GM18870 (cell line): ENCODE measurements at regions not wholly inside any gene's neighbourhood (a gene's known extent, or its start where the extent isn't known, plus 50 kb on each side); places are given as distances from the start of the nearest gene placed in this dataset.

Experiments
- ATAC-seq: cut with Tn5 transposase; IDR thresholded peaks from one replicate; pipeline ENCODE4 v1.9.1; 2021; ENCODE audit warnings: moderate library complexity; ENCODE audit not compliant: unreplicated experiment

DNA sequence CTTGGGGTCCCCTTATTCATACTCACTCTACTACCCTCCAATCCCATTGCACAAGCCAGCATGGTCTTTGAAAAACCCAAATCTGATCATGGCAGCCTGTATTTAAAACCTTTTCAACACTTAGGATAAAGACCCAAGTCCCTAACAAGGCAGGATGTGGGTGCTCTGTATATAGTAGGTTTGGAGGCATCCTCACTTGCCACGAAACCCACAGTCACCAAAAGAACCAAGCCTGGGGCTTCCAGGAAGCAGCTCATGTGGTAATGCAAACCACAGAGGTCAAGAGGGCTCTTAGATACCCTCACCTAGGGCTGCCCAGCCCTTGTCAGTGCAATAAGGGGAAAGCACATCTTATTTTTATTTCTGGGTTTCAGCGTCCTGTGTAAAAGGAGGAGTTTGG lies 218.6 kb upstream of the ASIC2 start:
- ATAC-seq, result no peak

DNA sequence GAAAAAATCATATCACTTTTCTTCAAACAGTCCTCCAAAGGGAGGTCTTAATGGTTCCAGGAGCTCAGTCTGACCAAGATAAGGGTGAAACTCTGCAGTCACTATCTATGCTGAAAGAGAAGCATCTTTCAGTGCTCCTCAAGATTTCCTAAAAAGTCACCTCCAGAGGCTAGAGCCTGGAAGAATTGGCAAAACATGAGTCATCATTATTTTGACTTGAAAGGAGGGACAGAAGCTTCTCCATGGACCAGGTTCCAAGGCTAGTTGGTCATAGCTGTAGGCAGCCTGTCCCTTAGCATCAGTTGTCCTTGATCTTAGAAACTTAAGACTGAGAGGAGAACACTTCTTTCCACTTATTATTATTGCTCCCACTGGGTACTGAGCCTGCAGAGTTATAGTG lies 219.0 kb upstream of the ASIC2 start:
- no peak for ATAC-seq

DNA sequence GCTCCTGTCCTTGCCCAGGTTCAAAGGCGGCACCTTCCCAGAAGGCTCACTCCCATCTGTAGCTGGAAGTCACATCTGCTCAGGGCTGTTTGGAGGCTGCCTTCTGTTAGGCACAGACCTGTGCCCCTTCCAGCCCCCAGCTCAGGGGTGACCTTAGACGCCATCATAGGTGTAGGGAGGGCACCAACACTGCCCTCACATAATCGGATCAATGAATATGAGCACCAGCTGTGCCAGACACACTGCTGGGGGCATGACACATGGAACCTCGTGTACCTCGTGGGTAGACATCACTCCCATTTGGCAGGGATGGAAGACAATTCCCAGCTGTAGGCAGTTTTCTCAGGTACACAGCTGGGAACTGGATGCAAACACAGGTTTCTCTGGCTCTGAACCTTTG lies 220.7 kb upstream of the ASIC2 start:
- ATAC-seq, result no peak

DNA sequence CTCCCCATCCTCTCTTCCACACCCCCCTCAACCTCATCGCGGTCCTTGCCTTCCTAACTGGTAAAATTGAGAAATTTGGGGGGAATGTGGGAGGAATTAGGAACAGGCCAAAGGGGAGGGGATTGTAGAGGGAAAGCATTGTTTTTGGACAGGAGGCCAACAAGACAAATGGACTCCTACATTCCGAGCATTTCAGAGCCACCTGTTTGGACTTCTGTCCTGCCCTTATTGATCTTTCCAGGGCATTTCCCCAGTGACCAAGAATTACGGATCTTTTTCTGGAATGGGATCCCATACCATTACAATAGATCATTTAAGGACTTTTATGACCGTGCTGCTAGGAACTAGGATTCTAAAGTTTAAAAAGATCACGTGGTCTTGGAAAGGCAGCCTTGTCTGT lies 221.3 kb upstream of the ASIC2 start:
- no peak for ATAC-seq

DNA sequence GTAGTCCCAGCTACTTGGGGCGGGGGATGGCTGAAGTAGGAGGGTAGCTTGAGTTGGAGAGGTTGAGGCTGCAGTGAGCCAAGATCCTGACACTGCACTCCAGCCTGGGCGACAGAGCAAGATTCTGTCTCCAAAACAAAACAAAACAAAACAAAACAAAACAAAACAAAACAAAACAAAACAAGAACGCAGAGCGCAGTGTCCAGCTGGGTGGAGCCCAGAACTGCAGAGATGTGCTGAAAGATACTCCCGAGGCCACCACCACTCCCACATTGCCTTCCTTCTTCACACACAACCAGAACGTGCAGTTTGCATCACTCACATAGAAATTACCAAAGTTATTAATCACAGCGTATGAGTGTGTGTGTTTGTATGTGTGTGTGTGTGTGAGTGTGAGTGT lies 222.9 kb upstream of the ASIC2 start:
- ATAC-seq, result no peak

DNA sequence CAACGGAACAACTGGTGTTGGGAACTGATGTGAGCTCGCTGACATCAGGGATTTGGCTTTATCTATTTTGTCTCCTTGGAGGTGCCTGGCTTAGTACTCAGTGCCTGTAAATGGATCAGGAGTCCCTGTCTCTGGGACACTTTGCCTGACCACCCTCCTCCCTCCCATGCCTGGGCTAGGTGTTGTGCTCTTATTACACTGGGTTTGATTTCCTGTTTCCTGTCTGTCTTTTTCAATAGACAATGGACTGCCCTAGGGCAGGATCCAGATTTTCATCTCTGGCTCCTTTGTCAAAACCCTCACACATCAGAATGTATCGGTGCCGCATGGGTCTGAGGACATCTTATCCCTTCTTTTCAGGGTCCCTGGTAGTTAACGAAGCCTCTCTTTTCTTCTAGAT lies 223.6 kb upstream of the ASIC2 start:
- ATAC-seq, result no peak

DNA sequence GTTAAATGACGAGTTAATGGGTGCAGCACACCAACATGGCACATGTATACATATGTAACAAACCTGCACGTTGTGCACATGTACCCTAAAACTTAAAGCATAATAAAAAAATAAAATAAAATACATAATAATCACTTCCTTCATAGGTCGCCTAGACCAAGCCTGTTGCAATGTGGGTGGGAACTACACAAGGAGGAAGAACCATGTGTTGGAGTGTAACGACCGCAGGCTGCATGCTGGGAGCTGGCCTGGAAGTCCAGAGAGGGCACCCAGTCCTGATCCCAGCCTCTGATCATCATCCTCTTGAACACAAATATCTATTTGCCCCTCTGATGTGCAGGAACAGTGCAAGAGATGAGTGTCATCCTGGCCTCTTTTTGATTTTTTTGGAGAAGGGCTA lies 224.7 kb upstream of the ASIC2 start:
- no peak for ATAC-seq

DNA sequence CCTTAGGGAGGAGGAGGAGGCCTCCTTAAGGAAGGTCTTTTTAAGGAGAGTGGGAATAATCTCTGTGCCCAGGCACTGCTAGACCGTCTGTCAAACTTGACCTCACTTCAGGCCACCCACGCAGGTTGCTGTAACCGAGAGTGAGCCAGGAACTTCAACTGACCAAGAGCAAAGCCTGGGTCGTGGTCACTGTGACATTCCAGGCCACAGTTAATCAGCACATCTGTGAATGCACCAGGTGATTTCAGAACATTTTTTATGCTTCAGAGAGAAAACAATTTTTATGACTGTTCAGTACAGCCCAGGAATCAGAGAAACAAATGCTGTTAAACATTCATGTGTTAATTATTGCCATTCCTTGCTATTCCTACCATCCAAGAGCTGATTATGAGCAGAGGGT lies 226.6 kb upstream of the ASIC2 start:
- no peak for ATAC-seq

DNA sequence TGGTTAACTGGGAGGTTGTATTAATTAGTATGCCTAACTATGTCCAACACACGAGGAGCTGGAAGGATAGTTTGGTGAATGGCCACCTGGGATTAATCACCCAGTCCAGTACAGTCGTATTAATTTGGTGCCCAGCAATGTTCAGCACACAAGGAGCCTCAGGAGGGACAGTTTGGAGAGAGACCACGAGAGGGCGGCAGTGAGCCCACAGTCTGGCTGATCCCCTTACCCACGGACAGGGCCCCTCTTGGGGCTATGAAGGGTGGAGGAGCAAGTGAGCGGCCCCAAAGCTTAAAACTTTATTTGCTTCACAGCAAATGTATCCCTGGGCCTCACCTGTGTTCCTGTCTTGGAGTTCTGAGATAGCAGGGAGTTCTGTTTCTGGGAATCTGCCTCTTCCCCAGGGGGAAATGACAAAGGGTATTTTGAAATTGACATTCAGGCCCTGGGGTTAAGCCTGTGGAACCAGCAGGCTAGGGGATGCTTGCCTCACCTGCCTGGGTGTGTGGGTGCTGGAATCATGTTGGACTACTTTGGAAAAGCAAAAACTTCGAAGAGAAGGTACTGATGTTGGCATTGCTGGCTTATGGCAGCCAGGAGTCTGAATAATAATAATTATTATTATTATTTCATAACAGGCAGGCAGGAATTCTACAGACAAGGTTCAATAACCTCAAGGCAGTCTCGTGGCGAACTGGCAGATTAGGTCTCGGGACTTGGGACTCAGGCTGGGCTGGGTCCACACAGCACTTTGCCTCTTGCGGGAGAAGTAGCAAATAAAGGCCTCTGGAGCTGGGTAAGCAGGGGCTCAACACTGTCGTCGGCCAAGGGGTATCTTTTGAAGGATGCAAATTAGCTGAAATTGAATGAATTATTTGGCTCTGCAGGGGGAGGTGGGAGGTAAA lies 227.6 kb upstream of the ASIC2 start:
- no peak for ATAC-seq

DNA sequence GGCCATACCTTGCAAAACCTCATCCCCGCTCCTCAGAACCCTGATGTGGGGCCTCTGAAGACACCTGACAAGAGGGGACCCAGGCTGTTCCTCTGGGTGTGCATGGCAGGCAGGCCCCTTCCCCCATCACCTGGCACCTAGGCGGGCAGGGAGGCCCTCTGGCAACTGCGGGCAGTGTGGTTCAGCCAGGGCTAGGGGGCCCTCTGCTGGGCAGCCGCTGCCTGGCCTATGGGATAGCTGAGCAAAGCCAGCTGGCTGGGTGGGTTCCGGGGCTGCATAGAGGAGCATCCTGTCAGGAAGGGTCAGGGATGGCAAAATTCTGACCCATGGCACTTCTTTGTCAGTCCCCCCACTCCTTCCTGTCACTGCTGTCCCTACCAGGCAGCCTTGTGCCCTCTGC lies 228.7 kb upstream of the ASIC2 start:
- ATAC-seq, result no peak

DNA sequence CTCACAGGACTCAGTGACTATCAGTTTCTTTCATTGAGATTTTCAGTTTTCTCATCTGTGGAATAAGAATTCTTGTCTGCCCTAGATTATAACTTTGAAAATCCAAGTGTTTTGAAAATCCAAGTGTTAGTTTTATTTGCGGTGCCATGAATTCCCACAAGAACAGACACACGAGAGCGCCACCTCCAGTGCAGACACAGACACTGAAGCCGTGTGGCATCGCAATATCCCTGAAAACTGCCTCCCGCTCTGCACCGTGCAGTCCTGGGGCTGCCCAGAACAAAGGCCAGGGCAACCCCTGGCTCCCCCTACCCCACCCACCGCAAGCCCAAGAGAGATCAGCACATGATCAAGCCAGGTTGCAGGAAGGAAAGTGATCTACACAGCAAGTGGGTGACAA lies 229.5 kb upstream of the ASIC2 start:
- no peak for ATAC-seq

DNA sequence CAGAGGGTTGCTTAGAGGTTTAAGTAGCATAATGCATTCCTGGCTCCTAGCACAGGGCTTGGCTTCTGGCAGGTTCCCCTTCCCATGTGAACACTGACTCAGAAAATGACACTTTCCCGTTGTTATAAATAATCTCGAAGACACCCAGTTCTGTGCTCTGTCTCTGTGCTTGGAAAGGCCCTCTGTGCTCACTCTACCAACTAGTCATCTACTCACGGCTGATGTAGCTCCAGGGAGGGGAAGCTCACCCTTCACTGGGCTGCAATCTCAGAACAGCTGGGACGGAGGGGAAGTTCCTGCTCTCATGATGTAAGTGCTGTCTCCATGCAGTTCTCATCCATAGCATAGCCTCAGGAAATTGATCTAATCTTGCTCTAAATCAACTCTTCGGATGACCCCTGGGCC lies 230.5 kb upstream of the ASIC2 start:
- ATAC-seq, result no peak

DNA sequence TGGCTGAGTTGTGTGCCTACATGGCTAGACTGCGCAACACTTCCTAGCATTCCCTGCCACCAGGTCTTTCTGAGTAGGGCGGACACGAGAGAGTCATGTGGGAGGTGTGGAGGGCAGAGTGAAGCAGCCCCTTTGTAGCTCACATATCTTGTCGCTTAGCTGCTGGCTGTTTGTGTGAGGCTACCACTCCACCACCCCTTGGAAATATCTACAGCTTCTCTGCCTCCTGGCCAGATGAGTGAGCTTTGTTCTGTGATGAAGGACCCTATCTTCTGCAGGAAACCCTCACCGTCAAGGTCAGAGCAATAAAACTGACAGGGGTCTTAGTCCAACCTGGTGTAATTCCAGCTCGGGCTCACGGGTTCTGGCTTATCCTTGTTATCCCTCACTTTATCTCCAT lies 232.1 kb upstream of the ASIC2 start:
- no peak for ATAC-seq

DNA sequence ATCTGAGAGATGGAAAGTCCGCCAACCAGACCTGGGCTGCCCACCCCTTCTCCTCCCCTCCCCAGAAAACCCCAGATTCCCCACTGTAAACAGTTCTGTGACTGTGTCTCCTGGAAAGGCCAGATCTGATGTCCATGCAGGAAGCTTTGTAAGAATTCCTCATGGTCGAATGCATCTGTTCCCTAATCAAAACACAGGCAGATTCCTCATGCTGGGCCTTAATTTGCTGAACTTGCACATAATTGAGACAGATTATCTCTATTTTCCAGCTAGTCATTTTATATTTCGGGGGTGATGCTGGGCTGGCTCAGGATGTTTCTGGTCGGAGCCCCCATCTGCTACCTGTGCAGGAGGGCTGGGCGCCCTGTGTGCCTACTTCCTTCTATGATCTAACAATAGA lies 233.6 kb upstream of the ASIC2 start:
- ATAC-seq, result no peak

DNA sequence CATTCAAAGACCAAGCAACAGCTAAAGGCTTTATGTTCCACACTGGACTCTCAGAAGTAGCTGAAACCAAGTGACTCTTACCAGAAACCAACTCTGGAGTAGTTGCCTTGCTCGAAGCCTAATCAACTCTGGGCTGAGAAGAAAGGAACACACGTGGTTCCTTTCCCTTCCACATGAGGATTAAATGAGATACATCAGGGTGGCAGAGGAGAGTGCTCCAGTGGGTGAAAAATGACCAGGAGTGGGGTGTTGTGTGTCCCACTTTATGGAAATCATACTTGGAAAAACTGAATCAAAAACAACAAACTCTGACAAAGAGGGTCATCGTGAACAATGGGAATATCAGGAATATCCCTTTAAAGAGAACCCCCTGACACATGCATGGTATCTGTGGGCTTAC lies 234.2 kb upstream of the ASIC2 start:
- no peak for ATAC-seq

DNA sequence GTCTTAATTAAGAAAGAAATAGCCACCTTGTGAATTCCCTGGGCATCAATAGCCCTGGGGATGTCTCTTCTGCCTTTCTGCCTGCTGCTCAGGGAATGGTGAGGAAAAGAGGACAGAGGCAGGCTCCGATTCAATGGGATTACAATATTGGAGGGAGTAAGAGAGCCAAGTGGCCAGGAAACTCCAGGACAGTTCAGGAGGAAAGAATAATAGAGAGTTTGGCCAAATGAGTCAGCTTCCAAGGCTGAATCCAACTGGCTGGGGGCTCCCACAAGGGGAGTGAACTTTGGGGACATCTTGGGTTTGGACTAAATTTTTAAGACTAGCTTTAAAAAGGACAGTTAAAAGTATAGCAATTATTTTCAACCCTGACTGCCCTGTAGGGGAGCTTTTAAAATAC lies 235.8 kb upstream of the ASIC2 start:
- ATAC-seq, result no peak

DNA sequence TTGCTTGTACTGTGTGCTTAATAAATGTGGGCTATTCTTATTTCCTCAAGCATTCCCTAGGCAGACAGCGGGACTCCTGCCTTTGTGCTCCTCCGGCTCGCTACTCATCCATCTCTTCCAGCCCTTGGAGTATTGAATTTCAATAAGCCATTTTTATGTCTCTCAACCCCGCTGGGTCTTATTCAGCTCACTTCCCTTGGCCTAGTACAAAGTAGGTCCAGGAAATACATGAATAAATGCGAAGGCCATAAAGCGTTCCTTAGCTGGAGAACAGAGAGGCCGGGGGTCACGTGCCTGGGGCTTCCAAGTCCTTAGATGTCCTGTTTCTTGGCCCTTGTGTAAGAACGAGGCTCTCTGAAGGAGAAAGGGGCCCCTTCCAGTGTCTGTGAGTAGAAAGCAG lies 236.7 kb upstream of the ASIC2 start:
- ATAC-seq, result no peak

DNA sequence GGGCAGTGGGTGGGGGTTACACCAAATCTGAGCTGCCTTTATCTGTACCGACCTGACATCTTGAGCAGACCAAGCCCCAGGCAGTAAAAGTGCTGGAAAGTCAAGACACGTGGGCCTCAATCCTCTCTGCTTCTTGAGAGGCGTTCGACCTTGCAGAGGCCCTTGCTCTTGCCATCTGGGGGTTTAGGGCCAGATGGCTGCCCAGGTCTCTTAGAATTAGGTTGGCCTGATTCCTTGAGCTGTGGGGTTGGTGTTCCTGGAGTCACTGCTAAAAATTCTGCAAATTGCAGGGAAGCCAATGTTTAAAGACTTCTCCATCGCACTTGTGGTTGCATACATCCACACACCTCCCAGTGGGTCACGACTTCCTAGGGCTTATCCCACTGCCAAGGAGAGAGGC lies 238.2 kb upstream of the ASIC2 start:
- ATAC-seq, result no peak

DNA sequence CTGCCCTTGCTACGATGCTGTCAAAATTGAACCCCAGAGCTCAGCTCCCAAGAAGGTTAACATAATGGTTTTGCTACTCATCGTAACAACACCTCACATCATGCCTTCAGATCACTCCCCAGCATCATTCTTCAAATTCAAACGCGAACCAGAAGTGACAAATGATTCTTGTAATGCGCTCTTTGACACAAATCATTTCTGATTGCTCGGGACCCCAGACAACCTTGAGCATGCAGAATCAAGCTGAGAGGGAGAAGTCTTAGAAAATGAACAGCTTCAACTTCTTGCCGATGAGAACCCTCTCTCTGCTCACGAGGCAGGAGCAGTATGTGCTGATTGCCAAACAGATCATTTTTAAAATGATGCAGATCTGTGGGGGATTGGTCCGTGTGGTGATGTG lies 241.0 kb upstream of the ASIC2 start:
- no peak for ATAC-seq

DNA sequence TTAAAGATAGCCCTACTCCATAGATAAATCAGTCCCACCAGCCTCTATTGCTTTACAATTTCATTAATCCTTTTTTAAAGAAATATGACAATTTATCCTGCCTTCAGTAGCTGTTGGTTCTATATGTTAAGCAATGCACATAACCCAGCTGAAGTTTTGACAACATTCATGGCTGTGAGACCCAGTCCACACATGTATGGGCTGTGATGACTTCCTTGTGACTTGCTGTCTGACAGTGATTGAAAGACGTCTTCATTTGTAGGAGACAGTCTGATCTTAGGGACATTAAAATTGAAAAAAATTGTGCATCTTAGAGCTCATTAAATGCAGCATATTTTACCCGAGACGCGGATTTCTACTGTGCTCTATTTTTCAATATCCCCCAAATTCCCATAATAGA lies 252.0 kb upstream of the ASIC2 start:
- ATAC-seq, result no peak

DNA sequence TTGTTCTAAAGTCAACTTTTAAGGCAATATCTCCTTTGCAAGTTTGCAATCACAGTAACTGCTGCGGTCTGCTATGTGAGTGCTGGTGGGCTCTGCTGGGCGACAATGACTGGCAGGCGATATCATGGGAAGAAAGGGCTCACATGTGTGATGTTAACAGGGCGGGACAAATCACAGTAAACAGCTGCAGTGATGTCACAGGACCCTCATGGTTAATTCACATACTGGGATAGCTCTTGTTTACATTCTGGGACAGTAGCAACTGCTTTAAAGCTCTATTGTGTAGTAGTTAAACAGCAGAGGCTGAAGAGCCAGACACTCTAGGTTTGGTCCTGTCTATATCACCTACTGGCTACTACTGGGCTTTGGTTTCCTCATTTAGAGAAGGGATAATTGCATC lies 257.2 kb upstream of the ASIC2 start:
- no peak for ATAC-seq

DNA sequence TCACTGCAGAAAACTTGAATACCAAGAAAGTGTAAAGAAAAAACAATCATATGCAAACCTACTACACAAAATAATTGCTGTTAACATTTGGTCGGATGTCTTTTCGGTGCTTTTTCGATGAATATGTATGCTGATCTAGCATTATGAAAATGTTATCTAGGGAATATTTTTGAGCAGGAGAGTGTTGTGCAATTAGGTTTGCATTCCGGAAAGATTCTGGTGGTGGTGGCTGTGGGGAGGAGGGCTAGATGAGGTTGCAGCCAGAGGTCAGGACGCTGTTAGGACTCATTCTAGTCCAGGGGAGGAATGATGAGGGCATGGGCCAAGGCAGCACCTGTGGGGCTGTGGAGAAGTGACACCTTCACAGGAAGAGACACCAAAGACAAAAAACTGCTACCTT lies 258.0 kb upstream of the ASIC2 start:
- ATAC-seq, result no peak

DNA sequence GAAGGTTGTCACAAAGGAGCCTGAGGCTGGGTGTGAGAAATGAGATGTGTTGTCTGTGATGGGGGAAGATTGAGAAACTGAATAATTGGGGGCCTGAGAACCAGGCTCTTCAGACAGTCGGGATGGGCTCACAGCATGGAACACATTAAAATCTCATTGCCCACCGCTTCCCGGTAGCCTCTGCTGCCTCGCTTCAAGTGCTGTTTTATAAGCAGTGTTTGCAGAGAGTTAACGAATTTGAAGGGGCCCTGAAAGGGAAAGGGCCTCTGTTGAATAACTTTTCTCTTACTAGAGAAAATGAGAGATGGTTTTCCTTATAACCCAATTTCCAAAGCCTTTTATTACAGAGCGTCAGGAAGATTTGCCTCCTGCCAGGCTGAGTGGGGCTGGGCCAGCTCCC lies 258.8 kb upstream of the ASIC2 start:
- no peak for ATAC-seq
